MV-4-11 (cell line): ENCODE measurements at regions not wholly inside any gene's neighbourhood (a gene's known extent, or its start where the extent isn't known, plus 50 kb on each side); places are given as distances from the start of the nearest gene placed in this dataset.
"Not testable (repeated sequence)": the region's sequence is repeated elsewhere in the genome, so short reads cannot be mapped to it uniquely, and the experiment has no call there.

Experiments used
- DNase-seq: peaks from one replicate; lab custom pipeline; 2025; lab: John Stamatoyannopoulos, UW

DNA sequence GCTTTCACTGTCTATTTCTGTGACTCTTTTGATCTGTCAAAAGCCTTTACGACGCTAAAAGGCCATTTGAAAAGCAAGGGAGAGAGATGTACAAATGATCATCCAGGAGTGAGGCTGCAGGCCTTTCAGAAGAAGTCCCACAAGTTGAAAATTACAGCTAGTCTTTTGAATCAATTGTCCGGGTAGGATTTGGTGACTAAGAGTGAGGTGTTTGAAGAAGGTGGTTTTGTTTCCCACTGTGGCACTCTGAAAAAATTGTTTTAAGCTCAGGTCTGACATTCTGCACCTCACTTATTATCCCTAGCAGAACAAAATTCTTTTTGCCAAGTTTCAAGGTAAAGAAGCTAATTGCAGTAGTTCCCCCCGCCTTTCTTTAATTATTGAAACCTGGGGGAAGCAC, 50.8 kb upstream of the TMEM108 start:
- DNase-seq, result no peak

DNA sequence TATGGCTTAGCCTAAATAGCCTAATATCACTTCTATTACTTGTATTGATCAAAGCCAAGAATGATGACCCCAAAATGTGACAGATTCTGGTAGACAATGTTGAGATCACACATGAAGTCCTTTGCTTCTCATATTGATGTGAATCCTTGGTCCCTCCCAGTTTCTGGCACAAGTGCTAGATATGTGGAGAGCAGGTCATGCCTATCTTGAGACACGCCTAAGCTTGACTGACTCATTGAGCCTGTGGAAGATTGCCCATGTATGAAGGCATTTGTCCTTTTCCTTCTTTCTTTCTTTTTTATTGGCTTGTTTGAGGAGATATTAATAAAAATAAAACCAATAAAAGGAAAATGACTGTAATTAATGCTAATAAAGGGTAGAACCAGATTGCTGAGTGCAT, 54.0 kb upstream of the TMEM108 start:
- DNase-seq, result no peak

DNA sequence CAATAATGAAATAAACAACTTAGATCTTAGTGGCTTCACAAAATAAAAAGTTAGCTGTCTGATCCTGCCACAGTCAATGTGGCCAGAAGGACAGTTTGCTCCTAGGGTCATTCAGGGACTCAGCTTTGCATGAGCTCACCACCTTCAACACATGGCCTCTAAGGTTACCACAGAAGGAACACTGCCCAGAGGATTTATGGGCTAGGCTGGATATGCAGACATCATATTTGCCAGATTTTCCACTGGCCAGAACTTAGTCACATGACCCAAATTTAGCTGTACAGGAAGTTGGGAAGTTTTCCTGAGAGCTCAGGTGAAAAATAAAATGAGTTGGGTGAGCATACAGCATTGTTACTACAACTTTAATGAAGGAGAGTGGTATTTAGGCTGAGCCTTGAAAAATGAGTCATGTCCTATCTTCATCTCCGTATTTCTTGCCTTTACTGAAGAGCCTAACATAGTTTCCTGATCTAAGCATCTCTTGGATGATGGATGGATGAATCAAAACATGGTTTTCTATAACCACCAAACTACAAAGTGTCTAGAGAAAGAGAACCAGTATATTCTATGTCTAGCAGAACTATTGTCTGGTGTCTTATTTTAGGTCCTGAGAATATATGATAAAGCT, 54.9 kb upstream of the TMEM108 start:
- DNase-seq, result no peak

DNA sequence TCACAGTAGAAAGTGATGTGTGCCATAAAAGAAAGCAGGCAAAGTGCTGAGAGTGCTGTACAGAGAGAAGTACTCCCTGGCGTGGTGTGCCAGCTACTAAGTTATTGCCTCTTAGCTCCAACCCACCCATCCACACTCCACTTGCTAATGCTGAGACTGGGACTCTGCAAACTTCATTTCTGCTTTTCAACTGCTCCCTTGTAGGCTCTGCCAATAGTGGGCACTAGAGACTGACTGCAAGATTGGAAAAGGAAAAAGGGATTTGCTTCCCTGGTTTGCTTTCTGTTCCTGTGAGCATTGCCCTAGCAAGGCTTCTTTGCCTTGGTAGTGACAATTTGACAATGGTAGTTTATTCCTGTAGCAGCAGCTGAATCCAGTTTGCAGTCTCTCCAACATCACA, 56.5 kb upstream of the TMEM108 start:
- no peak for DNase-seq

DNA sequence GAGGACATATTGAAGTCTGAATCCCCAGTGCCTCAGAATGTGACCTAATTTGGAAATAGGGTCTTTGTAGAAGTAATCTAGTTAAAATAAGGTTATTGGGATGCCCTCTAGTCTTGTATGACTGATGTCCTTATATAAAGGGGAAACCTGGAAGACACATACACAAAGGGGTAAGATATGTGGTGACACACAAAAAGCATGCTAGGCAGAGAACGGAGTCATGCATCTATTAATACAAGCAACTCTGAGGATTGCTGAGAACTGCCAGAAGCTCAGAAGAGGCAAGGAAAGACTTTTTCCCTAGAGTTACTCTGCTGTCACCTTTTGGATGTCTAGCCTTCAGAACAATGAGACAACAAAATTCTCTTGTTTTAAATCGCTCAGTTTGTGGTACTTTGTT, 58.1 kb upstream of the TMEM108 start:
- DNase-seq, result no peak

DNA sequence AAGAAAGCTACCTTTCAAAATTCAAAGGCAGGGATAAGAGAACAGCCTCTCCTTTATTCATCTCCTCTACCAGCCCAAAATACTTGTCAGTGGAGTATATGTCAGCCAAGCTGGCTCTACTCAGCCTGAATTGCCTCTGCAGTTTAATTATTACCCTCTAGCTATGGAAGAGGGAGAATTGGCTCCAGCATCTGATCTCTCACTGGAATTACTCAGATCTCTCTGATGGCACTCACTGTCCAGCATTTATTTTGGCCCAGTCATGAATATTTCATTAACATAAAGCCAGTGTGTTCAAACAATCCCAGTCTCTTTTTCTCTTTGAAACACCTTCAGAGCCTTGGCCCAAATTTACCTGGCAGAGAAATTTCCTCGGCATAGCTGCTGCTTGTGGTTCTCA, 58.6 kb upstream of the TMEM108 start:
- DNase-seq, result no peak

- DNase-seq, result not testable (repeated sequence)
These were observed 59.2 kb upstream of the TMEM108 start for GRCh38 chr3:132978946-132979345.

DNA sequence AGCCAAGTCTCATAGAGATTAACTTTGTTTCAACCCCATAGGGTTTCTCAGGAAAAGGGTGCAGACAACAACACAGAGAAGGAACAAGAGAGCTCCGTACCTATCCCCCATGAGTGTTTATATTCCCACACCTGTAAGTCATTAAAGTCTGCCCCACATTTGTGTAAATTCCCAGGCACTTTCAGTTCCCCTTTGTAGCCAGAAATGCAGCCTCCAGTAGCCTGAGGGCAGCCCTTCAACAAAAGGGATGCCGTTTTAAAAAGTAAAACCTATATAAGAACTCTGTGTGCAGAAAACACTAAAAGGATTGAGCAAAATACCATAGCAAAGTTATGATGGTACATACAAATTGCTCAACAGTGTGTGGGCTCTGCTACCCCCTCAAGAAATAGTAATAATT, 59.7 kb upstream of the TMEM108 start:
- peak; percentile 4 for DNase-seq

DNA sequence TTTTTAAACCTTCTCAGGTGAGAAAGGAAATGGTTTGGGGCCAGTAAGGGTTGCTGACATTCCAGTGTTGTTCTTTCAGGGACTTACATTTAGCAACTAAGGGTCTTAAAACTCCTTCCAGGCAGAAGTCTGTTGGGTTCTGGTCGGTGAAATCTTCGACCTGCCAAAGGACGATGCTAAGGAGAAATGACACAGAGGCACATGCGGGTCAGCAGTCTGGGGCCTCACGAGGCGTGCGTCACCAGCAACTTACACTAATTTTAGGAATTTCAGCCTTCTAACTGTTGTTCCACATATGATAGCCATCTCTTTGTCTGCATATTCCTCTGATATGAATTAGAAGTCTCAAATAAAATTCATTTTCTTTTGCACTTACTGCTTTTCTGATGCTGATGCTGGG, 64.1 kb upstream of the TMEM108 start:
- DNase-seq, result no peak

GRCh38 chr3:132973441-132973840, 64.8 kb upstream of the TMEM108 start:
- no peak for DNase-seq

DNA sequence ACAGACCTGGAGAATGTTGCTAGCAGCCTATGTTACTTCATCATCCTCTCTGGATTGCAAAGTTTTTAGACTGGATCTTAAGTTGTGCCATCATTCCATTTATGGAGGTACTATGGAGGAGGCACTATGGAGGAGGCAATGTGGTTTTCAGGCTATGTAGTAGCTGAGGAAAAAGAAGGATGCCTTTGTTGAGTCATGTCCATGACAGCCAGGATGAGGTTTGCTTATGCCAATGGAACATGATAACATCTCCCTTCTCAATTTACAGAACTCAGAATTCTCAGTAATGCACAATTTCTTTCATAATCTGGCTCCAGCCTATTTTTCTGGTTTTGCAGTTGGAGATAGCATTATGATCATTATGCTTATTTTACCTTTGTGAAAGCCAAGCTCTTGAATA, 65.9 kb upstream of the TMEM108 start:
- no peak for DNase-seq

GRCh38 chr3:132966374-132966773, 71.8 kb upstream of the TMEM108 start:
- DNase-seq, result no peak

GRCh38 chr3:132964266-132964665, 73.9 kb upstream of the TMEM108 start:
- no peak for DNase-seq

DNA sequence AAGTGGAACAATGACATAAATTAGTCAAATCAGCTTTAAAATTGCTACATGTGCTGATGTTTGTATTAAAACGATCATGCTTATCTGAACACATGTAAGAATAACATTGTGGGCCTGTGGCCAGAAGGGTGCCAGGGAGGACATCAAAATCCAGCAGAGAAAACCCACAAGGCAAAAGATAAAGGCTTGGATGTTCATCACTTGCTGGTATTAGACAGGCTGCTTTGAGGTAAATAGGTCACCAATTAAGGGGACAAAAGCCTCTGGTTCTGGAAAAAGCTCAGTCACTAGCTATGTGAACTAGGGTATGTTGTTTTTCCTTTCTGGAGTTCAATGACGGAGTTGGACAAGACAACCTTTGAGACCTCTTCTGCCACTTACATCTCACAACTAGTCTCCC, 74.4 kb upstream of the TMEM108 start:
- no peak for DNase-seq

DNA sequence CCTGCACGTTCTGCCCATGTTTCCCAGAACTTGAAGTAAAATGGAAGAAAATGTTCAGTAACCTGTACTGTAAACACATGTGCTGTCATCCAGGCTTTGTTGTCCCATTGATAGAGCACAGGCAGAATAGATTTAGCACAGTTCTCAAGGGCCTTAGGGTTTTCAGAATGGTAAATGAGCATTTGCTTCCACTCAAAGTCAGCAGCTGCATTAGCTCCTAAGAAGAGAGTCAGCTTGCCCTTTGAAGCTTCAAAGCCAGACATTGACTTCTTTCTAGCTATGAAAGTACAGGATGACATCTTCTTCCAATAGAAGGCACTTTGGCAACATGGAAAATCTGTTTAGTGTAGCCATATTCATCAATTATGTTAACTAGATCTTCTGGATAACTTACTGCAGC, 76.2 kb upstream of the TMEM108 start:
- DNase-seq, result no peak

- DNase-seq, result no peak
These were observed 84.5 kb upstream of the TMEM108 start for GRCh38 chr3:132953683-132954082.

- DNase-seq, result no peak
These were observed 110.3 kb upstream of the TMEM108 start for GRCh38 chr3:132927896-132928295.

GRCh38 chr3:132926098-132926497, 112.1 kb upstream of the TMEM108 start:
- no peak for DNase-seq

- DNase-seq, result no peak
These were observed 112.8 kb upstream of the TMEM108 start for GRCh38 chr3:132925256-132925930.

DNA sequence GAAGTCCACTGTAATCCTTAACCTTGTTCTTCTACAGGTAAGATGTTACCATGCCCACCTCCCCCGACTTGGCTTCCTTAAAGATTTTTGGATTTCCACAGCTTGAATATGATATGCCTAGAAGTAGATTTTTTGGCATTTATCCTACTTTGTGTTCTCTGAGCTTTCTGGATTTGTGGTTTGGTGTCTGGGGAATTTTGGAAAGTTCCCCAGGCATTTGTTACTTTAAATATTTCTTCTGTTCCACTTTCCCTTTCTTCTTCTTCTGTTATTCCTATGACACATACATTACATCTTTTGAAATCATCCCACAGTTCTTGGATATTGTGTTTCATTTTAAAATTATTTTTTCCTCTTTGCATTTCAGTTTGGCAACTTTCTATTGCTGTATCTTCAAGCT, 122.1 kb upstream of the TMEM108 start:
- DNase-seq, result no peak

DNA sequence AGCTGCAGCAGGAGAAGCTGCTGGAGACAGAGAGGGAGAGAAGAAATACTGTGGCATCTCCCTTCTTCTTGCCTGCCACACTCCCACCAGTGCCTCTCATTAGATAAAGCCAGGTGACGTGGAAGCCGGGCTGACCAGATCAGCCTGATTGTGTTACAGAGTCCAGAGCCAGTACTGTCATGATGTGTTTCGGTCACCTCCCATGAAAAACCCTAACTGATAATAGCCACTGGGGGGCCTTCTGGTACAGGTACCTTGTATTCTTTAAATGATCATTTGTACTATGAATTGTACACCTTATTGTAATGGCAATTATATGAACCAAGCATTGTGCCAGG, 125.8 kb upstream of the TMEM108 start:
- no peak for DNase-seq

- no peak for DNase-seq
These were observed 126.3 kb upstream of the TMEM108 start for GRCh38 chr3:132911741-132912415.

DNA sequence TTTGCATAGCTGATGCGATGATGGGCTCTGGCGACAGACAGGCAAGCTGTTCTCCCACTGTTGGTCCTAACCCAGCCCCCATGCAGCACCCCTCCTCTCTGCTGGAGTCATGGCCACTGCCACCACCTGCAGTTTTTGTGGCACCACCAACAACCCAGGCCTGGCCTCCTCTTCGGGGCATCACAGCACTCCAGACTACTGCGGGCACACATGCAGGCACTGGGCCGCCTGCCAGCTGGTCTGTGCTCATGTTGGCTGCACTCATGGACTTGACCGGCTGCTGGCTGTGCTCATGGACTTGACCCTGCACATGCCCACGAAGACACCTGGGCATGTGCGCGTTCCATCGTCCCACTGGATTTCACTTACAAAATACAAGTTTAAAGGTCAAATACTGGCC, 130.9 kb upstream of the TMEM108 start:
- no peak for DNase-seq

- DNase-seq, result no peak
These were observed 137.7 kb upstream of the TMEM108 start for GRCh38 chr3:132900481-132900880.
